HG03066 (cell line): ENCODE measurements at regions not wholly inside any gene's neighbourhood (a gene's known extent, or its start where the extent isn't known, plus 50 kb on each side); places are given as distances from the start of the nearest gene placed in this dataset.
"Not testable (repeated sequence)": the region's sequence is repeated elsewhere in the genome, so short reads cannot be mapped to it uniquely, and the experiment has no call there.

ENCODE experiments used
- ATAC-seq: cut with Tn5 transposase; IDR thresholded peaks from one replicate; pipeline ENCODE4 v1.9.1; 2021; ENCODE audit warnings: low read depth; ENCODE audit not compliant: unreplicated experiment

GRCh38 chr10:85098835-85099521 lies 770.6 kb downstream of the CCSER2 start:
- no peak for ATAC-seq

DNA sequence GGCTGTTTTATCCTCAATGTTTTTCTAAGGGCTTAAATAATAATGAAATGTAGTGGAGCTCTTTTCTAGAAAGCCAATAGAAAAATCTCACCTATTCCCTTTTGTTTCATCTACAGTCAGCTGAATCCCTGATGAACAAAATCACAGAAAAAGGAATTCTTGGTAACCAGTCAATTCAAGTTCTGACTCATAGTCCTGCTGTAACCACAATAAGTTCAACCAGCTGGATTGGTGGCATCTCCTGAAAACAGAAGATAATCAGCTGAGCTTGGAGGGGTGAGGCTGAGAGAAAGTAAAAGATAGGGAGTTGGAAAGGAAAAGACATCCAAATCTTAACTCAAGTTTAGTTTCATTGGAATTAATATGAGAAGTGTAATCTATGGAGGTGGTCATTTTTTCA lies 772.1 kb downstream of the CCSER2 start:
- ATAC-seq = no peak

GRCh38 chr10:85105614-85106255 lies 777.3 kb downstream of the CCSER2 start:
- no peak for ATAC-seq

DNA sequence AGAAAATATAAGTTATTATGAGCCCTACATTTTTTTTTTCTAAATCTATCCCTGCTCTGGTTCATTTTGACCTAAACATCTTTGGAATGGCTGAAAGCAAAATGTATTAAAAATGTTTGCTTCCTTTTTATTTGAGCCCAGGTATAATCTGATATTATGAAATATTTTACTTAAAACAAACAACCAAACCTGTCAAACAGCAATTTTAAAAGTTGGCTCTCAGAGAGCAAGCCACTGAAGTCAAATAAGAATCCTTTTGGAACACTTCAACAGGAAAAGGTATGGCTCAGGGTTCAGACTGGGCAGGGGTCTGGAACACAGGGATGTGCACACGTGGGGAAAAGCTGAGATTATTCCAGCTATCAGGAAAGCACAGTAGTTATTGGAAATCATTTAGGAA lies 782.9 kb downstream of the CCSER2 start:
- ATAC-seq = no peak

DNA sequence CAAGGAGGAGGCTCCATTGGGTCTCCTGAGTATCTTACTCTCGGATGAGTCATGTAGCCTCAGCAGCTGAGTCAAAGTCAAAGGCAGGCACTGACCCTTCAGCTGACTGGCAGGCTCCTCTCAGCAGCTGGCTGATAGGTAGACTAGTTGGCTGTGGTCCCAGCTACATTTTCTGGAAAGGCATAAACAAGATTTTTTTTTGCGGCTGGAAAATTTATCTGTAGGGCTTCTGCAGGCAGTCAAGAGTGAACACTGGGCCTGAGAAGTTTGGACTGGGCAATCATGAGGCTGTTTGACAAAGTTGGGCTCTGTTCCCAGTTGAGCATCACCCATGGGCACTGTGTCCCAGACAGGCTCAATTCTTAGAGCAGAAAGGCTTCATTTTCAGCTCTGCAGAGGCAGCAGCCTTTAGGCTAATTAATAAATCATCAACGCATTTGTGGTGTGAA lies 796.2 kb downstream of the CCSER2 start:
- ATAC-seq = no peak

- ATAC-seq = no peak
Observed at GRCh38 chr10:85137253-85137652, 808.9 kb downstream of the CCSER2 start.

GRCh38 chr10:85138046-85138445 lies 809.7 kb downstream of the CCSER2 start:
- ATAC-seq = no peak

- no peak for ATAC-seq
Observed at GRCh38 chr10:85139124-85139523, 810.7 kb downstream of the CCSER2 start.

DNA sequence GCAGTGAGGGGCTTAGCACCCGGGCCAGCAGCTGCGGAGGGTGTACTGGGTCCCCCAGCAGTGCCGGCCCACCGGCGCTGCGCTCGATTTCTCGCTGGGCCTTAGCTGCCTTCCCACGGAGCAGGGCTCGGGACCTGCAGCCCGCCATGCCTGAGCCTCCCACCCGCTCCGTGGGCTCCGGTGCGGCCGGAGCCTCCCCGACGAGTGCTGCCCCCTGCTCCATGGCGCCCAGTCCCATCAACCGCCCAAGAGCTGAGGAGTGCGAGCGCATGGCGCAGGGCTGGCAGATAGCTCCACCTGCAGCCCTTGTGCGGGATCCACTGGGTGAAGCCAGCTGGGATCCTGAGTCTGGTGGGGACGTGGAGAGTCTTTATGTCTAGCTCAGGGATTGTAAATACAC lies 813.1 kb downstream of the CCSER2 start:
- ATAC-seq = not testable (repeated sequence)

- ATAC-seq = no peak
Observed at GRCh38 chr10:85145966-85146365, 817.6 kb downstream of the CCSER2 start.

- ATAC-seq = no peak
Observed at GRCh38 chr10:85147346-85148250, 819.2 kb downstream of the CCSER2 start.

DNA sequence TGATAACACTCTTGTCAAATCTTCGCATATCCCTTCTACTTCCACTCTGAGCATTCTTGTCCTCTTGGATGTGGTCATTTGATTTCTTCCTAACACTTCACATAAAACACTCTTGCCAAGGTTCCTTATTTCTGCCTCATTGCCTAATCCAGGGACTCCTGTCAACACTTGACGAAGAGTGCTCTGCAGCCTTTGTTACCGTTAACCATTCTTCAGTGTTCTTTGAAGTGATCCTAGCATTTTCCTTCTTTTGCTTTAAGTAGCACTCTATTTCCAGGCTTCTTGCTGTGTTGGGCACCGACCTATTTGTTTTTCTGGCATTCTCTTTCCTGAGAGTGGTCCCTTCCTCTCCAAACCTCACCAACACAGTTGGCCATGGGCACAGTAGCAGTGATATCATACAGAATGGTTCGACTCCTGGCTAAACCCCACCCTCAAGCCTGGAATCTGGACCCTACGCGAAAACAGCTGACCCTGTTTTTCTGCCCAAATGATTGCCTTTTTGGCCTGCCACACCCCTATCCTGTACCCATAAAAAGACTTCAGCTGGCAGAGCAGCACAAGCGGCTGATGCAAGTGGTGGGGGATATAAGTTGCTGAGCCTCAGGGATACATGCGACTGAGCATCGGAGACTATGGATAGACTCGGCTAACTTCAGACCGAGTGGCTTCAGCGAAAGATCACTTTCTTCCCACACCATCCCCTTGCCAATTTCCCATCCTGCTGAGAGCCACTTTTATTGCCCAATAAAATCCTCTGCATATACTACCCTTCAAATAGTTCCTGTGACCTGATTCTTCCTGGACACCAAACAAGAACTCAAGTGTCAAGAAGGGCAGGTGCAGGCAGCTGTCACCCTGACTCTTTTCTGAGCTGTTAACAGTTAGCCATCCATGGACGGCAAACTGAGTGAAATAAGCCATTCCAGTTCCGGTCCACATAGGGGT lies 820.6 kb downstream of the CCSER2 start:
- no peak for ATAC-seq

- ATAC-seq = no peak
Observed at GRCh38 chr10:85149766-85150165, 821.4 kb downstream of the CCSER2 start.

DNA sequence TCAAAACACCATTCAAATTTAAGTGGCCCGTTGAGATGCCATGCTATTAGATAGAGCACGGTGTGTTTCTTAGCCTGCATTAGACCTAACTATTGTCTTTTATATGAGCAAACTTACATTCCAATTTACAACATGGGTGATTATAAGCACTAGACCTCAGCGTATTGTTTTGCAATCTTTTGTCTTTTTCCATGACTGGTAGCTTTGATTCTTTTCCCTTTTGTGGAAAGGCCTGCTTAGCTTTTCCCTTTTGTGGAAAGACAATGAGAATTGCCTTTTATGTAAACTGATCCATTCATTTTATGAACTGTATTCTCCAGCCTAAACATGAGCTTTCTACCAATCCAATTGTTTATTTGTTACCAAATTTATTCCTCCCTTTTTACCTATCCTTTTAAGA lies 823.1 kb downstream of the CCSER2 start:
- ATAC-seq = no peak

- no peak for ATAC-seq
Observed at GRCh38 chr10:85152496-85152895, 824.1 kb downstream of the CCSER2 start.

DNA sequence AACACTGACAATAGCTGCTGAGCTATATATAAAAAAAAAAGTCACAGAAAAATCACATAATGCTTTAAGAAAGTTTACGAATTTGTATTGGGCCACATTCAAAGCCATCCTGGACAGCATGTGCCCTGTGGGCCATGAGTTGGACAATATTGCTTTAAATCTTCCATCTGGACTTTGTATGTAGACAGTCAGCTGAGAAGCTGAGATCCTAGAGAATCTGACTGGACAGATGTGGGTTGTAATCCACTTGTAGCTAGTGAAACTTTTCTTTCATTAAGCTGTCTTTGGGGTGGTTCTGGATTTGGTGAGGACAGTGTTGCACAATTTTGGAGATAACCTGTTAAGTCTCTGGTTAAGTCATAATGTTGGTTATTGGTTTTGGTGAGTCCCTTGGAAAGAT lies 824.5 kb downstream of the CCSER2 start:
- no peak for ATAC-seq

GRCh38 chr10:85157206-85157605 lies 828.8 kb downstream of the CCSER2 start:
- ATAC-seq = no peak

DNA sequence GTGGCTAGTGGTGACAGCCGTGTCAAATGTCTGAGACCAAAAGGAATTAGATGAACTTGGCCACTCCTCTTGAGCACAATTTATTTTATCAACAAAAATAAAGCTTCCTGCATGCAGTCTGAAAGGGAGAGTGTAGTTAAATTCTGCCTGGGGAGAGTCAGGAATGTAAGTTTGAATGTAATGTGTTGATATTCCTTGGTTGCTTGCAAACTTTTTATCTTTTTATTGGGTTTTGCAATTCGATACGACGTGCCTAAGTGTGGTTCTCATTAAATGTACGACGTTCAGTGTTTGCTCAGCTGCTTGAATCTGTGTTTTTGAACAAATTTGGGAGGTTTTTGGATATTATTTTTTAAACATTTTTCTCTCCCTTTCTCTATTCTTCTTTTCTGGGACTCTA lies 839.9 kb downstream of the CCSER2 start:
- no peak for ATAC-seq

- no peak for ATAC-seq
Observed at GRCh38 chr10:85170026-85170425, 841.6 kb downstream of the CCSER2 start.

DNA sequence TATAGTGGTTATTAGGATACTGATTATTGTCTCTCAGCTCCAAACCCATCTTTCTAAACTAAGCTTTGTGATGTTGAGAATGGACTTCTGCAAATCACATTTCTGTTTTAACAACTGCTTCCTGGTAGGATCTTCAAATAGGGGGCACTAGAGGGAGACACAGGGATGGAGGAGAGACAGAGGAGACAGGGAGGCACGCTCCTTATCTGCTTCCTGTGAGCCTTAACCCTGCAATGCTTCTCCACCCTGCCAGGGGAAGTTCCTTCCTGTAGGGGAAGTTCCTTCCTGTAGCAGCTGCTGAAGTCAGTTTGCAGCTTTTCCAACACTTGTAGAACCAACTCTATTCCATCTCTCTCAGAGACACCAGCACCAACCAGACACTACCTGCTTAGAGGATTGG lies 847.2 kb downstream of the CCSER2 start:
- ATAC-seq = no peak
